ENCODE measurements at regions not wholly inside any gene's neighbourhood (a gene's known extent, or its start where the extent isn't known, plus 50 kb on each side); places are given as distances from the start of the nearest gene placed in this dataset.

- TF ChIP-seq CTCF (conservative IDR thresholded peaks at IDR 0.05; ENCODE audit: low read length) (no peak), EZH2phosphoT487 (IDR thresholded peaks at IDR 0.05; ENCODE audit: borderline replicate concordance, low read depth, low read length) (no peak)
These were observed 262.4 kb upstream of the PKDCC start for GRCh38 chr2:41785251-41786022.
